ENCODE measurements at regions not wholly inside any gene's neighbourhood (a gene's known extent, or its start where the extent isn't known, plus 50 kb on each side); places are given as distances from the start of the nearest gene placed in this dataset.

DNA sequence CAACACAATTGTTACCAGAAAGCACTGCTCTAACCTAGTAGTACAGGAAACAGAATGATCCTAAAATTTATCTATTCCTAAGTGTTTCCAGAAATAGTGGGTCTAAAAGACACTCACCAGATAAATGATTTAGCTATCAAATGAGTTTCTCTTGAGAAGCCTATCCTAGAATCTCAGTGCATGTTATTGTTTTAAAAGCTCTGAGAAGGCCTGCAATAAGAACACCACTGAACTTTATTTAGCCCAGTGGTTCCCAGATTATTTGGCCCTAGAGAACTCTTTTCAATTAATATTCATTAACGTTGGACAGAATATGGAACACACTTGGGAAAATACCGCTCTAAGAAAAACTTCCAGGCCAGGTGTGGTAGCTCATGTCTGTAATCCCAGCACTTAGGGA is 220.1 kb upstream of the GHITM start:
- H3K9me3 ChIP-seq: no peaks in the 10 kb centered on the region
- TF ChIP-seq, protein P1, sequence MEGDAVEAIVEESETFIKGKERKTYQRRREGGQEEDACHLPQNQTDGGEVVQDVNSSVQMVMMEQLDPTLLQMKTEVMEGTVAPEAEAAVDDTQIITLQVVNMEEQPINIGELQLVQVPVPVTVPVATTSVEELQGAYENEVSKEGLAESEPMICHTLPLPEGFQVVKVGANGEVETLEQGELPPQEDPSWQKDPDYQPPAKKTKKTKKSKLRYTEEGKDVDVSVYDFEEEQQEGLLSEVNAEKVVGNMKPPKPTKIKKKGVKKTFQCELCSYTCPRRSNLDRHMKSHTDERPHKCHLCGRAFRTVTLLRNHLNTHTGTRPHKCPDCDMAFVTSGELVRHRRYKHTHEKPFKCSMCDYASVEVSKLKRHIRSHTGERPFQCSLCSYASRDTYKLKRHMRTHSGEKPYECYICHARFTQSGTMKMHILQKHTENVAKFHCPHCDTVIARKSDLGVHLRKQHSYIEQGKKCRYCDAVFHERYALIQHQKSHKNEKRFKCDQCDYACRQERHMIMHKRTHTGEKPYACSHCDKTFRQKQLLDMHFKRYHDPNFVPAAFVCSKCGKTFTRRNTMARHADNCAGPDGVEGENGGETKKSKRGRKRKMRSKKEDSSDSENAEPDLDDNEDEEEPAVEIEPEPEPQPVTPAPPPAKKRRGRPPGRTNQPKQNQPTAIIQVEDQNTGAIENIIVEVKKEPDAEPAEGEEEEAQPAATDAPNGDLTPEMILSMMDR (IDR thresholded peaks at IDR 0.05): no peak
- TF ChIP-seq POLR2A (IDR thresholded peaks at IDR 0.05; ENCODE audit: low read depth) (no peak), EP300 (IDR thresholded peaks at IDR 0.05) (no peak), POLR2AphosphoS5 (IDR thresholded peaks at IDR 0.05) (no peak)
- WGBS: 76% methylated on average over 2 of the region's 2 CpGs
- peak; percentile 21 for DNase-seq (ENCODE audit: extremely low spot score)
- peaks cover 0 to 19% (median 0%) of the 10 kb centered on the region in 4 donors for H3K27me3 ChIP-seq
- no peaks in the 10 kb centered on the region for H3K4me1 ChIP-seq
- H3K4me3 ChIP-seq: no peak overlapping the region
- H3K27ac ChIP-seq (replicated peaks in 1 of 4): no peak overlapping the region
- no peaks in the 10 kb centered on the region for H3K36me3 ChIP-seq
- intact Hi-C loops (cut with DNase I): no loop called here

DNA sequence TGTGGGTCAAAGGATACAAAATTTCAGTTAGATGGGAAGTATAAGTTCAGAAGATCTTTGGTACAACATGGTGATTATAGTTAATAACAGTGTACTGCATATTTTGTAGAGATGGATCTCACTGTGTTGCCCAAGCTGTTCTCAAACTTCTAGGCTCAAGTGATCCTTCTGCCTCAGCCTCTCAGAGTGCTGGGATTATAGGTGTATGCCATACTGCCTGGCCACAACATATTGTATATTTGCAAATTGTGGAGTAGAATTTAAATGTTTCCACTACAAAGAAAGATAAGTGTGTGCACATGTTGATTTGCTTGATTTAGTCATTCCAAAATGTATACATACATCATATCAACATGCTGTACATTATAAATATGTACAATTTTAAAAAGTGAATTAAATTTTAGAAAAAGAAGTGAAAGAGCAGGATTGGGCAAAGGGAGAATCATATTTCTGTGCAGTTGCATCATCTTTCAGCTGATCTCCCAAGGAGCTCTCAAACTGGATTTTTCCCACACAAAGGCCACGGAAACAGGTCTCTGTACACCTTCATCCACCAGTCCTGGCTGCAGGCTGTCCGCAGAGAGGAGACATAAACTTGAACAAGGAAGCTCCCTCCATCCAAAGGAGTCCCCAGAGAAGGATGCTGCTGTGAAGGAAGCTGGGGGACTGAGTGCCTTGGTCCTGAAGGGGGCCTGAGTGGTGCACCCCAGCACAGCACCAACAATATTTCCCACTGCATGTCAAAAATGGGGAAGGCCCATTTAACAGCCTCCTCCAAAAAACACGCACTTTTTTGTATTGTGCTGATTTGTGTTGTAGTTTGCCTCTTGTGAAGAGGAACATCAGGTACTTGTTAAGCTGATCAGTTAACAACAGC is 217.1 kb upstream of the GHITM start:
- intact Hi-C loops (cut with DNase I): no loop called here
- Histone ChIP-seq H3K4me1 (no peaks in the 10 kb centered on the region), H3K36me3 (no peaks in the 10 kb centered on the region), H3K9me3 (no peaks in the 10 kb centered on the region), H3K4me3 (no peak overlapping the region), H3K27ac (replicated peaks in 1 of 4) (no peak overlapping the region), H3K27me3 (peaks cover 0 to 19% (median 0%) of the 10 kb centered on the region in 4 donors)
- peak; percentile 34 for DNase-seq (ENCODE audit: extremely low spot score)
- WGBS: 87% methylated on average over 3 of the region's 3 CpGs
- no peak for TF ChIP-seq EP300 (IDR thresholded peaks at IDR 0.05)

DNA sequence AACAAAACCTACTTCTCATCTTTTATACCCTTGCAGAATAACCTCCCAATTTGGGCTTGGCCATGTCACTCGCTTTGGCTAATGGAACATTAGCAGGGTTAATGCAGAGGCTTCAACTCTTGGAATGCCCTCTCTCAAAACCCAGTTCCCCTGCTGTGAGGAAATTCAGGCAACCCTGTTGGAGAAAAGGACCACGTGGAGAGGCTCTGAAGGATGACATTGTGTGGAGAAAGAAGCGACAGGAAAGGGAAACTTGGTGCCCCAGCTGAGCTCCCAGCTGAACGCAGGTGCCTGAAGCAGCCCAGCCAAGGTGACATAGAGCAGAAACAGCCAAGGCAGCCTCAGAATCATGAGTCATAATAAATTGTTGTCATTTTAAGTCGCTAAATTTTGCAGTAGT is 214.2 kb upstream of the GHITM start:
- Histone ChIP-seq H3K4me3 (no peak overlapping the region), H3K9me3 (no peaks in the 10 kb centered on the region), H3K27me3 (peaks cover 0 to 16% (median 0%) of the 10 kb centered on the region in 4 donors), H3K4me1 (no peaks in the 10 kb centered on the region), H3K27ac (replicated peaks in 1 of 4) (no peak overlapping the region), H3K36me3 (no peaks in the 10 kb centered on the region)
- DNase-seq (ENCODE audit: extremely low spot score): no peak
- intact Hi-C loops (cut with DNase I): no loop called here
- 42% methylated on average over 5 of the region's 5 CpGs for WGBS
- TF ChIP-seq POLR2AphosphoS5 (IDR thresholded peaks at IDR 0.05): no peak
- TF ChIP-seq, protein P1 (IDR thresholded peaks at IDR 0.05): no peak
- TF ChIP-seq POLR2A (IDR thresholded peaks at IDR 0.05; ENCODE audit: low read depth): no peak
- TF ChIP-seq EP300 (IDR thresholded peaks at IDR 0.05): no peak

DNA sequence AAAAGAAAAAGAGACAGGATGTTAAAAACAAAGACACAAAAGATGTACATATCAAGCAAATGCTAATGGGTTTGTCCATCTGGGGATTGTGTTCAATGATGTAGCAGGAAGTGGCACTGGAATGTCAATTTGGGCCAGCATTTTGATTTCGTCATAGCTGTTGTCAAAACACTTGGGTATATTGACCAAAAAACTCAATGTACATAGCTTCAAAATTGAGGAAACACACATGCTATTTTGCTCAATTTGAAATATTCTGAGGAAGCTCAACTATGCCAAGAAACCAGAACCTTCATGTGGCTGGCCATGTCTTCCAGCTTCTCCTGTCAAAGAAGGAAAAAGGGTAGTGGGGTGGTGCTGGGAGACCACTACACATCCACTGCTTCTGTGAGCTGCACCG is 212.7 kb upstream of the GHITM start:
- Histone ChIP-seq H3K27me3 (peaks cover 0 to 11% (median 0%) of the 10 kb centered on the region in 4 donors), H3K9me3 (no peaks in the 10 kb centered on the region), H3K4me1 (no peaks in the 10 kb centered on the region), H3K27ac (replicated peaks in 1 of 4) (no peak overlapping the region), H3K36me3 (no peaks in the 10 kb centered on the region), H3K4me3 (no peak overlapping the region)
- intact Hi-C loops (cut with DNase I): no loop called here
- TF ChIP-seq, protein P1 (IDR thresholded peaks at IDR 0.05): no peak
- TF ChIP-seq EP300 (IDR thresholded peaks at IDR 0.05) (no peak), POLR2AphosphoS5 (IDR thresholded peaks at IDR 0.05) (no peak), POLR2A (IDR thresholded peaks at IDR 0.05; ENCODE audit: low read depth) (no peak)
- WGBS: 79% methylated on average over 2 of the region's 2 CpGs
- DNase-seq (ENCODE audit: extremely low spot score): no peak

DNA sequence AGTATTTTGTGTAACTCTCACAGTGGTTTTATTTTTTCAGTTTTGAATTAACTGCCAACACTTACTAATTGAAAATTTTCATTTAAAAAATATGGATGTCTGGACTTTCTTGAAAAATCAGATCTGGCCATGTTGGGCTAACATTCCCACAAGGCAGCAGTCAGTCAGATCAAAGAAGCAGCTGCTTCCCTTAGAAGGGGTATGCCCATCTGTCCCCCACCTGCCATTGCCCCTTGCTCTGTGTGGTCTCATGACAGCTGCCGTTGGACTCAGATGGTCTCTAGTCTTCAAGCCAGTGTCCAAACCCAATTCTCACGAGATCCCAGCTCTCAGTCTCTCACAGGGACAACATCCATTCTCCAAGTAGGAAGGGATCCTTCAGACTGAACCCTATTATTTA is 212.1 kb upstream of the GHITM start:
- no peak for DNase-seq (ENCODE audit: extremely low spot score)
- Histone ChIP-seq H3K27me3 (peaks cover 0 to 11% (median 0%) of the 10 kb centered on the region in 4 donors), H3K36me3 (no peaks in the 10 kb centered on the region), H3K9me3 (no peaks in the 10 kb centered on the region), H3K27ac (replicated peaks in 1 of 4) (no peak overlapping the region), H3K4me1 (no peaks in the 10 kb centered on the region), H3K4me3 (no peak overlapping the region)
- TF ChIP-seq POLR2AphosphoS5 (IDR thresholded peaks at IDR 0.05) (no peak), EP300 (IDR thresholded peaks at IDR 0.05) (no peak), POLR2A (IDR thresholded peaks at IDR 0.05; ENCODE audit: low read depth) (no peak)
- TF ChIP-seq, protein P1 (IDR thresholded peaks at IDR 0.05): no peak
- WGBS: 54% methylated on average over 2 of the region's 2 CpGs
- intact Hi-C loops (cut with DNase I): no loop called here
